Dedifferentiated amniotic fluid mesenchymal stem cell (primary cell): ENCODE measurements at regions not wholly inside any gene's neighbourhood (a gene's known extent, or its start where the extent isn't known, plus 50 kb on each side); places are given as distances from the start of the nearest gene placed in this dataset.
"Not testable (repeated sequence)": the region's sequence is repeated elsewhere in the genome, so short reads cannot be mapped to it uniquely, and the experiment has no call there.

ENCODE experiments used
- DNase-seq: peaks from one replicate; pipeline ENCODE4 v3.0.0-alpha.2; 2016; ENCODE audit errors: extremely low spot score

DNA sequence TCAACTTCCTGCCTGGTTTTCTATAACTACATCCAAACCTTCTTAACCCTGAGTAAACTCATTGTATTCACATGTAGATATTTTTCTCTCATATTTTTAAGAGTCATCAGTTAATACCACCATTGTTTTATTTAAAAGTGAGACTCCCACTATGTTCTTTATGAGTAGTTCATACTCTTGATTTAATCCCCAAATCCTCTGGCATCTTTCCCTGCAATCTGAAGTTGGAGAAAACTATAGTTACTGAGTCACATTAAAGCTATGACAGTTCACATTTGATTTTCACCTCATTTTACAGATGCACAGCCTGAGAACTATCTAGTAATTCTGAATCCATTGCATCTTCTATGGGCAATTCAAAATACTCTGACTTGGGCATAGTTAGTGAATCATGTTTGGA is 1358.7 kb upstream of the NRXN1 start:
- DNase-seq, result no peak

DNA sequence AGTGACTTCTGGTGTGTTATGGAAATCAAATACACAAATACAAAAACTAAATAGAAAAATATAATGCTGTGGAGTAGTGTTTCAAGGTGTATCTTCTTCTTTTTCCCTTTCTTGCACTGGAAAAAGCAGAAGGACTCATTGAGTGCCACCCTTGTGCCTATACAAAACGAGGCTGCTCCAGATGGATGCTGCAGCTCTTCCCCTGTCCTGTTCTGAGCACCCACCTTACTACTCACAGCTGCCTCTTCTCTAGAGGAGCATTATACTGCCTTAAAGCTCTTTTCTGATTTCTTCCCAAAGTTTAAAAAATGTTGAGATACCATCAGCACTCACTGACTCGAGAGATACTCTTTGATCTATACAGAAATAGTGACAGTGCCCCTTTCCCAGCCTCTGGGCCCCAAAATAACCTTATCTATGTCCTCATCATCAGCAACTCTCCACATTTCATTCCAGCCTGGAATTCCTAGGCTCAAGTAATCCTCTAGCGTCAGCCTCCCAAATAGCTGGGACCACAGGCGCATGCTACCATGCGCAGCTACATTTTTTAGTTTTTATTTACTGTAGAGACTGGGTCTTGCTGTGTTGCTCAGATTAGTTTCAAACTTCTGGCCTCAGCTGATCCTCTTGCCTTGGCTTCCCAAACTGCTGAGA is 1356.1 kb upstream of the NRXN1 start:
- no peak for DNase-seq

DNA sequence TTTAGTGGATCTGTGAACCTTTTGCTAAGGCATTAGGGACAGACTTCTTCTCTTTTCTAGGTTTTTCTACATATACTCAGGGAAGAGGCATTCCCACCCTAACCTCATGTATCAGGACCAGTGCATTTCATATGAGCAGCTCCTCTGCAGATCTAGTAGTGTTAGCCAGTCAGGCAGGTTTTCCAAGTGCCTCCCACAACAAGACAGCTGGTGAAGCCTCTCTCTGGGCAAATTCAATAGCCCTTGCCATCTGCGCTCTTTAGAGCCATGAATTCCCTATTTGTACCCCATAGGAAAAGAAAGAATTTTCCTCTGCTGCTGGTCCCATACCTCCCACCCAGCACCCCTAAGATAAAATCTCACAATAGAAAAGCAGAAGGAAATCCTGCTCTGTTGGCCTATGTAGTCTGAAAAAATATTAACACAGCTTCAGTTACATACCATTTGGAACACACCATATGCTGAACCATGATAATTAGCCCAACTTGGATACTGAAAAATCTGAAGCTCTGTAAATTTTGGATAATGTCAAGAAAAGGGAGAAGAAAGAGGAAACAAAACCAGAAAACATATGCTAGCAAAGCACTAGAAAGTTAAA is 1354.6 kb upstream of the NRXN1 start:
- no peak for DNase-seq

DNA sequence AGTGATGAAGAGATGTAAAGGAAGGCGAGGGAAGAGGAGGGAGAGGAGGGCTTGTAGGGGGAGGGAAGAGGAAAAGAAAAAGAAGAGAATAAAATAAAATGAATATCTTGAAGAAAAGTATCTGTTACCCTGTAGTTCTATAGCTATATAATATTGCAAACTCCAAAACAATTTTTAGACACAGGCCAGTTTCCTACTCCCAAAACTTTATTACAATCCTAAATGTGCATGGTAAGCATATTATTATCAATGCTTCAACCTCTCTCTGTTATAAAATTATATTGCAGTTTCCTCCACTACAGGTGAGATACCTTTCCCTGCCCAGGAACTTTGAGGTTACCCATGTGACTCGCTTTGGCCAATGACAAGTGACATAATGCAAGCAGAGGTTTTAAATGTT is 1351.6 kb upstream of the NRXN1 start:
- no peak for DNase-seq

DNA sequence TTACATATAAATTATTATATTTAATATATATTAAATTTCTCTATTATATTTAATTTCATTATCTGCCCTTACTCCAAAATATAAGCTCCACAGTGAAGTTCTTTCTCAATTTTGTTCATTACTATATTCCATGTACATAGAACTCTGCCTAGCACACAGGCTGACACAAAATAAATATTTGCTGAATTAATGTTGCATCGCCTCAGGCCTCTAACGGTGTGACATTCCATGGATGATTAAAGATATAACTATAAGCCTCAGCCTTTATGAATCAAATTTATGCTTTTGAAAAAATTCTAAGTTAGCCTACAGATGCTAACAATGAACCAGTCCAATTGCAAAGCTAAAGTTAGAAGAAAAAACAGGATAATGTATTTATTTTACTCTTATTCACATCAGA is 1337.2 kb upstream of the NRXN1 start:
- DNase-seq, result no peak

DNA sequence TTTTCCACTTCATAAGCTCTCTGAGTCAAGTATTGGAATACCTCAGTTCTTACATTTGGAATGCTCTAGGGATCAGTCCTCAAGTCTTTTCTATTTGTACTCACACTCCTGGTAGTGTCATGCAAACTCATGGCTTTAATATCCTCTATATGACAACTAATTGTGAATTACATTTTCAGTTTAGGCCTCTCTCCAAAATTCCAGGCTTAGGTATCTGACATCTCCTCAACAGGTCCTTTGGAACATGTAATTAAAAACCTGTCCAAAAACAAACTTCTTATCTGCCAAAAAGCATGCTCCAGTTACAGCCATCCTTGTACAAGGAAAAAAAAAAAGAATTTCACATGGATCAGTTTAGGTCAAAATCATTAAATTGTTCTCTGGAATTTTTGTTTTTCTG is 1336.2 kb upstream of the NRXN1 start:
- no peak for DNase-seq

DNA sequence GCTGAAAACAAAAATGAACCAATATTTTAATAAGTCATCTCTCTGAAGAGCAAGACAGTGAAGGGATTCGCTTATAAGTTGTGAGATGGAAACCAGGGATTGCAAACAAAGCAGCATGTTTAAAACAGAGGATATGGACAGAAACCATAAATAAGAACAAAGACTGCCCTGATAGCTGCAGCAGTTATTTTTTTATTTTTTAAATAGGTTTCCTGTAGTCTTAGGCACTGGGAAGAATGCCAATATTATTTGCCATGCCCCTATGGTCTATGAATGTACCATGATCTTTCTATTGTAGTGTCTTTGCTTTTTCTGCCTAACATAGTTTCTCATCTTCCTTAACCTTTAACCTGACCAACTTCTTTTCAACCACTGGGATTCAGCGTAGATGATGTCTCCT is 1334.0 kb upstream of the NRXN1 start:
- no peak for DNase-seq

DNA sequence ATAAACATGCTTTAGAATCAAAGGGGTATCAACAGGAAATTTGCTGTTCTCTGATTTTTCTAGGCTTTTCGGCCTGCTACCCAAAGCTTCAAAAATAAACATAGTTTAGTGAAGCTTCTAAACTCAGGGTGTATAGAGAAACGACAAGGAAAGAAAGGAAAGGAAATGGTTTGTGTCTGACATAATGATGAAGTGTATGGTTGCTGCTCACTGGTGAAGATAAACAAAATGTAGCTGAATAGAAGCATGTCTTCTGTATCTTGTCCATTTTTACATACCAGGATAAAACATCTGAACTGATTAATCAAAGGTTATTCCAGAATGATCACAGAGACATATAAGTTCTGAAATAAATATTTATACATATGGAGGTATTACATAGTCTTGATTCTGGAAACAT is 1324.6 kb upstream of the NRXN1 start:
- no peak for DNase-seq

DNA sequence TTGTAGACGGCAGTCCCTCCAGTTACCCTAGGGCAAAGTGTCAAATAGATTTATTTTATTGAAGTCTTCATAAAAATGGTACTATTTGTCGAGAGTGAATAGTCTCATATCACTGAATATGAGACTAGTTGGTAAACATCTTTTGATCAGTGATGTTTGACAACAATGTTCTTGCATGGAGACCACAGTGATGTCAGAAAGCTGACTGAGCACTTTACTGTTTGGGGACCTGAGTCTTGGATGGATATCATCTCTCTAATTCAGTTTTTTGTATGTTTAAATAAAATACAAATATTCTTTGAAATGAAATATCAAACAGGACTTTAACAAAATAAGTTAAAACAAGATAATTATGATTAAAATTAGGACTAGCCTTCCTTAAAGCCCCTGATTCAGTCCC is 1315.4 kb upstream of the NRXN1 start:
- no peak for DNase-seq

DNA sequence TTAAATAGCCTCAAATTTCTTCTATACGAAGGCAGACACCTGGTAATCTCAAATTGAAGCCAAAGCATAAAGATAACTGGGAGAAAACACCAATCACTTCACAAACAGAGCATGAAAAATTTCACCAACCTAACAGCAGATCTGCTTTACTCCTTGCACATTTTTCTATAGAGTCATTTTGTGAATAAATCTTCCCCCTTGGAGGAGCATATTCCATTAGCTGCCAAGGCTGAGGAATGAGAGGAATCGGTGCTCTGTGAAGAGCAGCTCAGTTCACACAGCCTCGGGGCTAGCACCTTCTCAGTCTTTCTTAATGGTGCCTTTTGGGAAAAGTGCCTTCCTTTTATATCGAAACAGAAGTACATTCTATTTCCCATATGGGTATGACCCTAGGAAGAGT is 1313.7 kb upstream of the NRXN1 start:
- DNase-seq, result no peak

DNA sequence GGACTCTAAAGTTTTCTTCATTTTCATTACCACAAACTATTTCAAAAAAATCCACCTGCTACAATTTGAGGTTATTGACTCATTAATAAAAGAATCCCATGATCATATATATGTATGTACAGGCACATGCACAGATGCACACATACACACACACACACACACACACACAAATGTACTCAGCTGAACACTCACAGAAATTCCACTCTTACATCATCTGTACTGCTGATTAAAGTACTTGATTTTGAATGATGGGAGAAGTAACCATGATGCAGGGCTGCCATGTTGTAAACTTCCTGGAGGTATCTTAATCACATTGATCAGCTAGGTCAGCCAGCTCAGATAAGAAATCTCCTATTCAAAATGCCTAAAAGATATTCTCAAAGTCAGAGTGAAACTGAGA is 1313.2 kb upstream of the NRXN1 start:
- DNase-seq, result no peak

DNA sequence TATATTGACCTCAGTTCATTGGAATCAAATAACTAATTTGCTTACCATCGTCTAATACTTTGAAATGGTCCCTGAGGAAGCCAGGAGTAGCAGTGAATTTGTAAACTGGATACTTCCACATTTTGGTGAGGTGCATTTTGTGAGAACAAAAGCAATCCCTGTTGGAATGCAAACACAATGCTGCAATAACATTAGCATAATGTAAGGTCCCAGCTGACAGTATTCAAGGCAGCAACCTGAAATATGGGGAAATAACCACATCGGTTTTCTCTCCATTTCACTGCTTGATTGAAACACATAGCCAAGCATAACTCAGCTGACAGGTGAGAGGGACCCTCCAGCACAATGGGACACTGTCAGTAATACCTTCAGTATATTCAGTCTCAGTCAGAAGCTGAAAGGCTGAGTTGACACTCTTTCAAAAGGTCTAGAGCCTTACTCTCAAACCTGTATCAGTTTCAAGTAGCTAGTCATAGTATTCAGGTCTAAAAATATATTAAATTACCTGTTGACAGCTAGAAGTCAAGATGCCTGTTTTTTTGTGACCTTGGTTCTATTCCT is 1311.9 kb upstream of the NRXN1 start:
- DNase-seq, result no peak

DNA sequence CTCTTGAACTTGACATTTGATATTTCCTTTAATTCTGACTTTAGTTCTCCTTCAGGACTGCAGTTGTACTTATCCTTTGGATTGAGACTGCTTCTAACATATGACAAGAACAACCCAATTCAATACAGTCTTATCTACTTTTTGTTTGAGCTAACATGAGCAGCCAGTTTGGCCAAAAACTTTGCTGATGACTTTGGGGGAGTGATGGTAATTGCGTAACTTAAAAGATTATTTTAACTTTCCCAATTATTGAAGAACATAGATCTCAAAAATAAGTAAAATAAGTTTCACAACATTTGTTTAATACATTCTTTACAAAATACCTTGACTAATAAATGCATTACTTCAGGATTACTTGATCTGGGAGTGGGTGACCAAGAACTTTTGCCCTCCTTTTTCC is 1311.1 kb upstream of the NRXN1 start:
- no peak for DNase-seq

DNA sequence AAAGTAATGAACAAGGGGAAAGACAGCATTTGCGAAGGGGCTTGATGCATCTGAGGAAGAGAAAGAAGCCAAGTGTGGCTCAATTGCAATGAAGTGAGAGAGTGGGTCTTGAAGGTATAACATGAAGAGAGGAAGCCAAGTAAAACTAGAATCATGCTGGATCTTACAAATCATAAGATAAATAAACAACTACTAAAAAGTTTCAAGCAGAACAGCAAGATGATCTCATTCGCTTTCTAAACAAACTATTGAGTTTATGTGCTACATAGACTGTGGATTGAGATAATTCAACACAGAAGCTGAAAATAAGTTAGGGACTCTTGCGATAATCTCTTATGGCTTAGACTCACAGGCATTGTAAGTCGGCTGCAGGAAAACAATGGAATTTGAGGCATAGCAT is 1310.5 kb upstream of the NRXN1 start:
- peak; percentile 20 for DNase-seq

DNA sequence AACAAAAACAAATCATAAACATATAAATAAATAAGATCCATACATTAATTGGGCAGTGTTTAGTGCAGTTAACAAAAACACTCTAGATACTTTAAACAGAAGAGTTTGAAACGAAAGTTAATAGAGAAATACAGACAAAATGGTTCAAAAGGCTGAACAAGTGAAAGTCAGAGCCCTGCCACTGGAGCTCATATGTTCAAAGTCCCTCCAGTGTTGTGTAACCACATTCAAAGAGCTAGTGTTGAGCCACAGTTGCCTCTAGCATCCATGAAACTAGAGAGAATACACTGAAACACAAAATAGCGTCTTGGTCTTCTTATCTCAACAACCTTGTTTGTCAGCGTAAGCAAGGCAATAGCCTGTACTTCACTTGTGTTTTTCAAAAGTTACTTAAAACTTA is 1309.8 kb upstream of the NRXN1 start:
- no peak for DNase-seq

DNA sequence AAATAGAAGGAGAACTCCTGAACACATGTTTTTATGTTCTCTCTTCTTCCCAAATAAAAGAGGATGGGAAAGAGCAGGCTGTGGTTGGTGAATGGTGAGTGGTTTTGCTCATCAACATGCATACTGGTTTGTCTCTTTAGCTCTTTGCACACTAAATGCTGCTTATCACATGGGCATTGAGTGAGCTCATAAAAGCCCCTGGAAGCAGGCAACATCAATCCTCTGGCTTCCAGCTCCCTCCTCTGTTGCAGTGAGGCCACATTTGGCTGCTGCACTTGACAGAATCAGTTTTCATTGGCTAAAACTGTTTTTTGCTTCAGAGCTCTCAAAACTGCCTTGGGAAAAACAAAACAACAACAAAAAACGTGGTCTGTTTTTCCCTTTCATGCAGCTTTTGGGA is 1308.2 kb upstream of the NRXN1 start:
- no peak for DNase-seq

DNA sequence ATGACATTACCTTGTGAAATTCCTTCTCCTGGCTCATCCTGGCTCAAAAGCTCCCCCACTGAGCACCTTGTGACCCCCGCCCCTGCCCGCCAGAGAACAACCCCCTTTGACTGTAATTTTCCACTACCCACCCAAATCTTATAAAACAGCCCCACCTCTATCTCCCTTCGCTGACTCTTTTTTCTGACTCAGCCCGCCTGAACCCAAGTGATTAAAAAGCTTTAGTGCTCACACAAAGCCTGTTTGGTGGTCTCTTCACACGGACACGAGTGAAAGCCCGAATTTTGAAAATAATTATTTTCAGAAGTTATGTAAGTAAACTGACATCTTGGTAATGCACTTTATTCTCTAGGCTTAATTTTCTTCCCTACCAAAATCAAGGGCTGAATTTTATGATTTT is 1305.9 kb upstream of the NRXN1 start:
- not testable (repeated sequence) for DNase-seq

DNA sequence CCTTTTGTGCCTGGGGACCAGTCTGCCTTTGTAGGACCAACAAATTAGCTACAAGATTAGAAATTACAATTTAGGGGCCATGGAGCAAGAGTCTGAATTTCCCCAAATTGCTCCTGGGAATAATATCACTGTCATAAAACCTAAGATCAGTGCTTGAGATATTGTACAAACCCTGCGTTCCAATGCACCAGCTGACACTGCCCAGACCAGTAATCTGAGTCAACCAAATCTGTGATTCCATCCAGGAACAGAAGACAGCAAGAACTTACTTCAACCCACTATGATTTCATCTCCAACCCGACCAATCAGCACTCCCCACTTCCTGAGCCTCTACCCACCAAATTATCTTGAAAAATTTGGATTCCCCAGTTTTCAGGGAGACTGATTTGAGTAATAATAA is 1305.0 kb upstream of the NRXN1 start:
- DNase-seq, result no peak

DNA sequence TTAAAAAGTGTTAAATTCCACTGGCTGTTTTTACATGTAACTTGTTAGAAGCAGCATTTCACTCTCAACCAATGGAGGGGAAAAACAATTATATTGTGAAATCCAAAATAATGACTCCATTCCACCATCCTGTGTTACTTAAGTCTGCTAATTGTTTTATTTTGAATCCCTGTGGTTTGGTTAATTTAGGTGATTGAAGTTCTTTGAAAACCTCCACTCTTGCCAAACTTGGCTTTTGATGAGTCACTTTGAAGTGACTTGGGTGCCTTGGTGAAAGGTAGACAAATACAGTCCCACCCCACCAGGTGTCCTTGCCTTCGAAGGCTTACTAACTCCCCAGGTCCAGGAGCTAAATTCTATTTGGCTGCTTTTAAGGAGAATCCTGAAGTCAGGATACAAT is 1303.8 kb upstream of the NRXN1 start:
- DNase-seq, result no peak

DNA sequence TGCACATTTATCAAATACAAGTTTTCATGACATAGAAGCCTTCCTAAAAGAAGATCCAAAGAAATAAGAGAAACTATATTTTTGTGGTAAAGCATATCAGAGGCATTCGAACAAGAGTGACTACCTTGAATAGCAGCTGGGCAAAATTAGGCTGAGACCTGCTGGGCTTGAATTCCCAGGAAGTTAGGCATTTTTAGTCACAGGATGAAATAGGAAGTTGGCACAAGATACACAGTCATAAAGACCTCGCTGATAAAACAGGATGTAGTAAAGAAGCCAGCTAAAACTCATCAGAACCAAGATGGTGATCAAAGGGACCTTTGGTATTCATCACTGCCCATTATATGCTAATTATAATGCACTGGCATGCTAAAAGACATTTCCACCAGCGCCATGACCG is 1302.3 kb upstream of the NRXN1 start:
- no peak for DNase-seq

DNA sequence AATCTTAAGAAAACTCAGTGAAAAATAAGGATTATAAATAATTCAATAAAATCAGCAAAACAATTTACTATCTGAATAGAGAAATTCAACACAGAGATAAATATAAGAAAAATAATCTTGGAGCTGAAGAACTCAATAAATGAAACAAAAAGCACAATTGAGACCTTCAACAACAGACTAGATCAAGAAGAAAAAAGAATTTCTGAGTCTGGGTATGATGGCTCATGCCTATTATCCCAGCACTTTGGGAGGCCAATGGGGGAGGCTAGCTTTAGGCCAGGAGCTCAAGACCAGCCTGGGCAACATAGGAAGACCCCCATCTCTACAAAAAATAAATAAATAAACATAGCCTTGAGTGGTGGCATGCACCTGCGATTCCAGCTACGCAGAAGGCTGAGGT is 1295.7 kb upstream of the NRXN1 start:
- no peak for DNase-seq

DNA sequence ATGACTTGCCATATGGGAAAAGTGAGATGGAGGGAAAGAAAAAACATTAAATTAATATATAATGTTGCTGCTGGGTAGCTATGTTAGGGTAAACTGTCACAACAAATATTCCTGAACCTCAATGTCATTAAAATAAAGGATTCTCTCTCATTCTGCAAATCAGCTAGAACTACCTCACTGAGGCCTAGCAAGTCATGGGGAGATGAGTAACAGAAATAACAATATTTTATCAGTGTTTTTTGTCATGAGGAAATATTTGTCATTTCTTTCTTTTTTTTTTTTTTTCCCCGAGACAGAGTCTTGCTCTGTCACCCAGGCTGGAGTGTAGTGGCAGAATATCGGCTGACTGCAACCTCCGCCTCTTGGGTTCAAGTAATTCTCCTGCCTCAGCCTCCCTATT is 1282.3 kb upstream of the NRXN1 start:
- DNase-seq, result no peak

DNA sequence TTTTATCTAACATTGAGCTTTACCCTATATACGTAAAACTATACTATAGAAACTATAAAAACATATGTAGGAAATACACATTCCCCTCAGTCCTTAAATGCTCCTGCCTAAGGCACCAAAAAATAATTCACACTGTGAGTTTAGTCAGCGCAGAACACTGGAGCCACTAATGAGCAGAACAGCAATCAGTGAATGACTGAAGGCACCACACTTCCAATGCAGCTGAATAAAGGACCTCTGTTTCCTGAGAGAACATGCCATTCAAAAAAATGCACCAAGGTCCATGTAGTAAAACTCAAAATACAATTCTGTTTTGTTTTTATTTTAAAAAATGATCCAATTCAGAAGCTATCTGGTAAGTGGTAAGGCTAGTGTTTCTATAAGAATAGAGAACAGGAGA is 1280.6 kb upstream of the NRXN1 start:
- DNase-seq, result no peak

DNA sequence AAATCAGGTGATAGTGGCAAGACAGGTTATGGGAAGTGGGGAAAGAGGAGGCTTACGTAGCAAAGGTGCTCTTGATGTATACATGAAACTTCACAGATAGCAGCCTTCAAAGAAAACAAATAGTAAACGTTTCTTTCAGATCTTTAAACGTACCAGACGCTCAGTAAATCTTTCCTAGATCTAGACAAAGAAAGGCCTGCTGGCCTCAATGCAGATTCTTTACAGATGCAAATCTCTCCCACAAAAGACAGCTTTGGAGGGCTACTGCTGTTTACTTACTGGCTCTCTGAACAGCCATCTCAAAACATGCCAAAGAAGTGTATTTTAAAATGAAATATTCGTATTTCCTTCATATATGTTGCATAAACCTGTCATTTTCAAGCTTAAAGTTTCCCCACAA is 1279.9 kb upstream of the NRXN1 start:
- no peak for DNase-seq
